HG02973 (cell line): ENCODE measurements at regions not wholly inside any gene's neighbourhood (a gene's known extent, or its start where the extent isn't known, plus 50 kb on each side); places are given as distances from the start of the nearest gene placed in this dataset.
A peak's percentile ranks its signal among the peaks of the same experiment; 100 is the strongest.
"Not testable (repeated sequence)": the region's sequence is repeated elsewhere in the genome, so short reads cannot be mapped to it uniquely, and the experiment has no call there.

Experiments
- ATAC-seq: cut with Tn5 transposase; IDR thresholded peaks from one replicate; pipeline ENCODE4 v1.9.1; 2021; ENCODE audit warnings: moderate library complexity; ENCODE audit not compliant: unreplicated experiment

DNA sequence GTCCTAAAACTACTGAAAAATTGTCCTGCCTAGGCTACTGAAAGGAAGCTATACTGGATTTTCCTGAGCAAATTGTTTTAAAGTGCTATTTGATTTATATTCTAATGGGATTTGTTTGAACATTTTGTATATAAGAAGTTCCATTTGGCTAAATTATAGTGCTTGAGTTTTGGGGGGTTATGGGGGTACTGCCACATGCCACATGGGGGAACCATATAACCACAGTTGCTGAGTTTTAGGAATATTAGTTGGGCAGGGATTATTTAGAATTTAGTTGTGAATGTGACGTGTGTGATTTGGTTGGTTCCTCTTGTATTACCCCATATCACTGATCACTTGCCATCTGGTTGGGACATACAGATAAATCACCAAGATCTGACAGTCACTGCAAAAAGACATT is 224.5 kb upstream of the TAPT1 start:
- no peak for ATAC-seq

DNA sequence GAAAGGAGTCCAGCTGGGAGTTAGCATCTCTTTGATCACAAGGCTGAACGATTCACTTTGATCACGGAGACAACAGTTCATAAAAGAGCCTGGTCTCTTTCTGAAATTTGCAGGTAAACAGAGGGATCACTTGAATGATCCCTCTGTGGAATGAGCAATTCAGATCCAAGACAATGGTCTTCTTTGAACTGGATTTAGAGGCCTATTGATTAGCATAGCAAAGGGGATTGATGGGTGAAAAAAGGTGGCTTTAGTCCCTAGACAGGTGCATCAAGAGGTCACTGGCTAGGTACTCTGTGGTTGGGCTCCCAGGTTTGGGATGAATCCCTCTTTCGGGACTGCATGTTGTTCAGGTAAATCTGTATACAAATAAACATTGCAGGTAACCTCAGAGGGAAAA is 223.8 kb upstream of the TAPT1 start:
- no peak for ATAC-seq

DNA sequence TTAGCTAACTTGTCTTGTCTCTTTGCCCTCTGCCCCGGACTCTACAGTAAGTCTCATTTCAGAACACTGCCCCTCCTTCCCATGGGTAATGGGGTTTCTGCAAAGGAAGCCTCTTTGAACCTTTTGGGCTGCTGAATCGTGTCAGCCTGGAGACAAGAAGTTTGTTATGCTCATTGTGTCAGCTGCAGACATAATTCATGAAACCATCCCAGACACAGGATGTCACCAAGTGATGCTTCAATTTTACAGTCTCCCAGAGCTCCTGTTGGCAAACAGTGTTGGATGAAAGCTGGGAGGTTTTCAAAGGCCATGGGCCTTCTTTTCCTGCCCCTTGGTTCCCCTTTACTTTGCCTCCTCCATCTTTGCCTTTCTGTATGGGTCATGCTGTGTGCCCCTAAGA is 223.1 kb upstream of the TAPT1 start:
- no peak for ATAC-seq

DNA sequence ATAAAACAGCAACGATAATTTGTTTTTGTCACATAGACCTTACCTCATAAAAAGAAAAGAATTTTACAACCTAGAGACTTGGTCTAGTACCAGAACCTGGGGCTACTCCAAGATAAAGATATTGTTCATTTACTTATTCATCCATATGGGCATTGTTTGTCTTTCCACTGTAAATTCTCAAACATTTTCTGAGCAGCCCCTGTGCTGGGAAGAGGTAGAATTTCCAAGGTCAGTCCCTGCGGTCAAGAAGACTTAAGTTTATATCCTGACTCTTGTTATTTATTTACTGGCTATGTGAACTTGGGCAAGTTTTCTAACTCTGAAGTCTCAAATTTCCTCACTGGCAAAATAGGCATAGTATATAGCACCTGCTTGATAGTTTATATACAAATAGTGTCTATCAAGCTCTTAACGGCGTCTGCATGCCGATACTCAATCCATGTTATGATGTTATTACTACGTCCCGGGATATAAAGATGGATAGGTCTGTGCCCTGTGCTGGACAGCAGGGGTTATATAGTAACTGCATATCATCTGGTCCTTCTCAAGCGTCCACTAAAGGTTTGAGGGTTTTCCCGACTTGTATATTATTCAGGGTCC is 222.1 kb upstream of the TAPT1 start:
- no peak for ATAC-seq

DNA sequence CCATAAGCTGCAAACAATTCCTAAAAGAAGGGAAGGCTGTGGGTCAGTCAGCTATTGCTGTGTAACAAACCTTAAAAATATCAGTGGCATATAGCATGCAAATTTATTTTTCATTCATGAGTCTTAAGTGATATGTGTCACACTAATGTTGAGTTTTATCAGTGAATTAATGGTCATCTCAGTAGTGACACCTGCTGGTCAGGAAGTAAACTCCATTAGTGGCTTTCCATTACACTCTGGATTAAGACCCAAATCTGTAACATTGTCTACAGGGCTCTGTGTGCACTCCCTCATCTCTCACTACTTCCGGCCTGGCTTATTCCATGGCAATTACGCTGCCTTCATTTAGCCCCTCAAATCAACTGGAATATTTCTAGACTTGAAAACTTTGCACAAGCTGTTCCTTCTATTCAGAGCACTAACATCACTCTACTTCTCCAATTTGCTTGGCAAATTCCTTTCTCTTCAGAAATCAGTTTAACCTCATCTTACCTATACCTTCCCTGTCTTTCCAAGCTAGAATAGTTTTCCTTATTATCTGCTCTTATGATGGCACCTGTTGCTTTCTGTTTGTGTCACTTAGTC is 217.3 kb upstream of the TAPT1 start:
- peak; percentile 83 for ATAC-seq

DNA sequence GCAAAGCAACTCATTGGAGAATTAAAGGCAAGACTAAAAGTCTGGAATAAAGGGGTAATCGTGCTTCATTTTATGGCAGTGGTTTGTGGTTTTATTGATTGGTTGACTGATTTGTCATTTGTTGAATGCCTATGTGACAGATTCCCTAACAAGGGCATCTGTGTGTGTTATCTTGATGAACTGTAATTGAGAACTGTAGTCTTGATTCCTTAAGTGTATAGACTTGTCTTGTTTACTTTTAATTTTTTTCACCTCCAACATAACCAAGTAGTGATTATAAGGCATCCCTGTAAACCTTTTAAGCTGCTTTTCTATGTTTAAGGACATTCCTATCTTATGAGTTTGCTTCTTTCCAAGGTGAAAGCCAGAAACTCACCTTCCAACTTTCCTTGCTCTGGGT is 216.0 kb upstream of the TAPT1 start:
- ATAC-seq: no peak

DNA sequence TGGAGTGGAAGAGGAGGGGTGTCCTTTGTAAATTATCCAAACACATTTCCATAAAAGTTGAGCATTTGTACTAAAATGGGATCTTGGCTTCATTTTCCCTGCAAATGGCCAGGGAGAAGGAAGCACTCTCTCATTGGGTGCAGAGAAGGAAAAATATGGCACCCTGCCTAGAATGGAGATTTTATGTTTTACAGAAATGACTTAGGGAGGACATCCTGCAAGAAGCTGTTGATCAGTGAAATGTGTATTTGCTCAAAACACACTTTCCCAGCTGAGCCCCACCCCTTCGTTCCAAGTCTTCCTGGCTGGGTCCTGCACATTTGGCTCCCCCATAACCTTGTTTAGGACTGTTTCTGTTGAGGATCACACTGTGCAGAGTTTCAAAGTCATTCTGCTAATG is 213.5 kb upstream of the TAPT1 start:
- ATAC-seq: no peak

DNA sequence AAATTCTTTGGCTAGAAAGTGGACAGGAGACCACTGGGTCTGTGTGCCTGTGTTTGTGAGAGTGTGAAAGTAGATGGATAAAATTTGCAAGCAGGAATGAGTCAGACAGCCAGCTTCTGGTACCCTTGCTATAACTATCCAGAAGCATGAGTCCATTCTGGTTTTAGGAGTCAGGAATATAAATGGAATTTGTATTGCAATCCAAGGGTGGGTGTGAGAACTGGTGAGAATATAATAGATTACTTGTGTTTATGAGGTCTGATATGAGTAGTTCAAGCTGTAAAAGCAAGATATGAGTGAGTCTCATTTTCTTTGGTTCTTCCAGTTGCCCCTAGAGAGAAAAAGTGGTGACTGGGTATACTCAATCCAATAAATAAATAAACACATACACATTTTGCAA is 212.7 kb upstream of the TAPT1 start:
- no peak for ATAC-seq

DNA sequence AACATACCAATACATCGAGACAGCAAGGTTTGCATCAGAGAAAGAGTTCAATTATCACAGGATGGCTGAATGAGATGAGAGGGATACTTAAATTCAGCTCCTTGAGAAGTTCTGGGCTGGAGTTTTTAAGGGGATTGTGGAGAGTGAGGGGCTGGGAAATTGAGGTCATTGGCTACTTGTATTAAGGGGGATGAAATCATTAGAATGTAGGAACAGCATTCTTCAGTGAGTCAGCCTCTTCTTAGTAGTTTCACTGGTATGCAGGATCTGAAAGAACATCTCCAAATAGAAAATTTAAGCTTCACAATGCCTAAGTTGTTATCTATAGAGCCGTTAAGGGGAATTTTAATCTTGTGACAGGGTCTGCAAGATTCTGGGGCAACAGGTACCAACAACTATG is 211.6 kb upstream of the TAPT1 start:
- no peak for ATAC-seq

DNA sequence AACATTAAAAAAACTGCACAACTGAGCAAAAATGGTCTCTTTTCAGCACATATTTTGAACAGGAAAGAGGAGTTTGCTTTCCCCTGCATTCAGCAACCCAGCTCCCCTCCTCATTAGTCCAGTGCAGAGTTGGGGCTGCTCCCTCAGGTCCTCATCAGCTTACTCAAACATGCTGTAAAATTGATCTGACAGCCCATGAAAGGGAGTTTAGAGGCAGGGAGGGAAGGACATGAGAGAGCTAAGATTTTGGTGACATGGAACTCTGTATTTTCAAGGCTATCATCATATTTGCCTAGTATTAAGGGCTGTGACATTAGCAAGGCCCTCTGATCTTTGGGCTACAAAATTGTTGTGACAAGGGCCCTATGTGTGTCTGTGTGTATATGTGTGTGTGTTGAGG is 205.6 kb upstream of the TAPT1 start:
- ATAC-seq: no peak

DNA sequence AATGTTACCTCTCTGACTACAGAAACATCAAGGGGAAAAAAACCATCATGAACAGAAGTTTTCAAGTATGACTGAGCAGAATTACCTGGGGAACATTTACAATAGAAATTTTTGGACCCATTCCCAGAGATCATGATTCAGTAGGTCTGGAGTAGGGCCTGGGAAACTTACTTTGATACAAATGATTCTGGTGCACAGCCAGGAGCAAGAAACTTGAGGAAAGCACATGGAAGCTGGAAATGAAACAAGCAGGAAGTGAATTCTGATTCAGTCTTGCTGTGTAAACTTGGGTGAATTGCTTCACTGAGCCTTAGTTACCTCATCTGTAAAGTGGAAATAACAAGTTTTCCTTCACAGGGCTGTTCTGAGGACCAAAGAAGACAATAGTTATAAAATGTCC is 192.5 kb upstream of the TAPT1 start:
- ATAC-seq: no peak

DNA sequence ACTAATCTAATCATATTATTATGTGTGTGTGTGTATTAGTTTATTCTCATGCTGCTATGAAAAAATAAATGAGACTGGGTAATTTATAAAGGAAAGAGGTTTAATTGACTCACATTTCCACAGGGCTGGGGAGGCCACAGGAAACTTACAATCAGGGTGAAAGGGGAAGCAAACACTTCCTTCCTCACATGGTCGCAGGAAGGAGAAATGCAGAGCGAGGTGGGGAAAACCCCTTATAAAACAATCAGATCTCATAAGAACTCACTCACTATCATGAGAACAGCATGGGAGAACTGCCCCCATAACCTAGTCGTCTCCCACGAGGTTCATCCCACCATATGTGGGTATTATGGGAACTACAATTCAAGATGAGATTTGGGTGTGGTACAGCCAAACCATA is 190.9 kb upstream of the TAPT1 start:
- no peak for ATAC-seq

DNA sequence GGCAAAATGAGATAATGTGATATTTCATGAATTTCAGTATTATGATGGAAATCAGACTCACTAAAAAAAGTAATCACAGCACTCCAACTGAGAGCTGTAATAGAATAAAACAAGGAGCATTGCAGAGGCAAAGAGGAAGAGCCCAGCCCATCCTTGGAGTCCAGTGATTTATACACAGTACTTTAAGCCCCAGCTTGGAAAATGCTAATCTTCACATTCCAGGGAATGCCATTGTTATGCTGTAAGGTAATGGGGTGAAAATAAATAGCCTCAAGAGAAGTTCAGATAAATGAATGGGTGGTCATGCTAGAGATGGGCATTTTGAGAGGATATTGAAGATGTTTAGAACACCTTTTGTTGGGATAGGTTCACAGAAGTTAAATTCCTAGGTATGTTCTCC is 190.3 kb upstream of the TAPT1 start:
- ATAC-seq: no peak

DNA sequence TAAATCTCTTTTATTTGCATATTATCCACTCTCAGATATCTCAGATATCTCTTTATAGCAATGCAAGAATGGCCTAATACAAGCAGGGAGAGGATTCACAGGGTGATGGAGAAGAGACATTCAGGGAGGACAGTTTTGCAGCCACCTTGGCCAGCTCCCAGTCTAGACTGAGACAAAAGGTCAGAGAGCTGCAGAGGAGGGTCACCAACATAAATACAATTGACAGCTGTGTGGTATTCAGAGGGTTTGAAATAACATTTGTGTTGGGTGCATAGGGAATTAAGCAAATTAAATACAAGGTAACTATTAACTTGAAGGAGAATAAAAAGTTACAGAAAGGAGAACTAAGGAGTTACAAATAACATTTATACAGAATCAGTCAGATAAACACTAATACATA is 189.5 kb upstream of the TAPT1 start:
- no peak for ATAC-seq

DNA sequence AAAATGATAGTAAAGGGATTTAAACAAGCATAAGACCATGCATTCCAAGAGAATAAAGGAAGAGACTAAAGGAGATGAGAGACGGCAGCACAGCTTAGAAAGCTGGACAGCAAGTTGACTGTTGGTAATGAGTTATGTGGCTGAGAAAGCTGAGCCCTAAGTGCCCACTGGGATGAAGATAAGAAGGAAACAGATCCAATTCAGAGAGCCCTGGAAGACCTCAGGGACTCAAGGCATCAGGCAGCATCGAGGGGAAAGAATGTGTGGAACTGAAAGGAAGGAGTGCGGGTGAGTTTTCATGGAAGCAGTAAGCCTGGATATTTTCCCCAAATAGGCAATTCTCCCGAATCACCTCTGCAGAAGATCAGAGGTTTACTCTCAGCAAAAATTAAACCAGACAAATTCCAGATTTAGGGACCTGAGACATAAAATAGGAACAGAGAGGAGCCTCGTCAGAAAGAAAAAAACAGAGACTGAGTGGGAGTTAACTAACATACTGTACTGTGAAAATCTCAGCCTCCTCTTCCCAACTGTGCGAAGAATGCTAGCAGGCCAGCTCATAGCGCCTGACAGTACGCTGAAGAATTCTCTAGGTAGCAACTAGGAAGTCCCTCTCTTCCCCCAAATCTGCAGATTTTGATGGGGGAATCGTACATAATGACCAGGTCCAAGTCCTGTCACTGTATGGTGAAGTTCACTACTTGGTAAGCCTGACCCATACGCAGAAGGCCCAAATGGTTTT is 187.7 kb upstream of the TAPT1 start:
- no peak for ATAC-seq

DNA sequence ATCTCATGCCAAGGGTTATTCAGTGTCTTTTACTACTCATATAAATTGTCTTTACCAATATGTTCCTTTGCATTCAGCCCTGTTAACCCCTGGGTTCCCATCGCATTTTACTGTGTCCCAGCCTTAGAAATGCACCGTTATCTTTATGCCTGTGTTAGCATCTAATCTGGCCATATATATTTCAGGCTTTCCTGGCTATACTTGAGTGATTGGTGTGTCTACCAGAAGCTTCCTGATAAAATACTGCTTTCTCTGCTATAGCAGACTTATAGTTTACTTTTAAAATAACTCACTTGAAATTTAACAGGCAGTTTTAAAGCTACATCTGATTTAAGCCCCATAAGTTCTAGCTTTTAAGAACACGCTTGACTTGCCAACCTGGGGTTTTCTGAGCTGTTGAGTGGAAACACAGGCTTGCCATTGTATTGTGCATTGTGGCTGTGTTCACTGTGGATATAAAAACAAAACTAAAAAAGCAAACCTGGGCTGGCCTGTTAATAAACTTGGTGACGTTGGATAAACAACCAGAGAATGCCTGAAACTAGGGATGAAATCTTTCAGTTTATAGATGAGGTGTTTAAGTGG is 185.3 kb upstream of the TAPT1 start:
- ATAC-seq: no peak

DNA sequence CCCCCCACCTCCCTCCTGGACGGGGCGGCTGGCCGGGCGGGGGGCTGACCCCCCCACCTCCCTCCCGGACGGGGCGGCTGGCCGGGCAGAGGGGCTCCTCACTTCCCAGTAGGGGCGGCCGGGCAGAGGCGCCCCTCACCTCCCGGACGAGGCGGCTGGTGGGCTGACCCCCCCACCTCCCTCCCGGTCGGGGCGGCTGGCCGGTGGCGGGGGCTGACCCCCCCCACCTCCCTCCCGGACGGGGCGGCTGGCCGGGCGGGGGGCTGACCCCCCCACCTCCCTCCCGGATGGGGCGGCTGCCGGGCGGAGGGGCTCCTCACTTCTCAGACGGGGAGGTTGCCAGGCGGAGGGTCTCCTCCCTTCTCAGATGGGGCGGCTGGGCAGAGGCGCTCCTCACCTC is 166.9 kb upstream of the TAPT1 start:
- not testable (repeated sequence) for ATAC-seq

DNA sequence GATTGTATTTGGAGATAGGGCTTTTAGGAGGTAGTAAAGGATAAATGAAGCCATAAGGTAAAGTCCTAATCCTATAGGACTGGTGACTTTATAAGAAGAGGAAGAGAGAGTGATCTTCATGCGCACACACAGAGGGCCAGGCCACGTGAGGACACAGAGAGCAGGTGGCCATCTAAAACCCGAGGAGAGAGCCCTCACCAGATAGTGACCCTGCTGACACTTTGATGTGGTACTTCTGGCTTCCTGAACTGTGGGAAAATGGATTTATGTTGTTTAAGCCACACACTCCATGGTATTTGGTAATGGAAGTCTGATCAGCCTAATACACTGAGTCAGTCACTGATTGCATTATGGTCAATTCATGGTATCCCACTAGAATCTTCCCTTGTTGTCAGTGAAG is 164.9 kb upstream of the TAPT1 start:
- no peak for ATAC-seq

DNA sequence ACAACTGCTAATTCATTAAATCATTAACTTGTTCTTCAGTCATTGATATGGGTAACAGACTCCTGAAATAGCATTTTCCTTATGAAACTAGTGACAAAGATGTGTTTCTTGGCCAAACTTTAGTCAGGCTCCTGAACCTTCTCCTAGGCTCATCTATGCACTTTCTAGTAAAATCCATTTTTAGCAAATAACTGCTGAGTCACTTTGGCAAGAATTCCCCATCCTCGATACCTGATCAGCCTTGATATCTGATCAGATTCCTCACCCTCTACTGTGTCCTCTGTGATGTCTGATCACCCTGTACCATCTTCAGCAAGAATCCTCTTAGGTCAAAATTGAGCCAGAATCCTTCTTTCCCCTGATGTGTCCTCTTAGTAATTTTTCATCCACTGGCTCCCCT is 161.2 kb upstream of the TAPT1 start:
- ATAC-seq: no peak

DNA sequence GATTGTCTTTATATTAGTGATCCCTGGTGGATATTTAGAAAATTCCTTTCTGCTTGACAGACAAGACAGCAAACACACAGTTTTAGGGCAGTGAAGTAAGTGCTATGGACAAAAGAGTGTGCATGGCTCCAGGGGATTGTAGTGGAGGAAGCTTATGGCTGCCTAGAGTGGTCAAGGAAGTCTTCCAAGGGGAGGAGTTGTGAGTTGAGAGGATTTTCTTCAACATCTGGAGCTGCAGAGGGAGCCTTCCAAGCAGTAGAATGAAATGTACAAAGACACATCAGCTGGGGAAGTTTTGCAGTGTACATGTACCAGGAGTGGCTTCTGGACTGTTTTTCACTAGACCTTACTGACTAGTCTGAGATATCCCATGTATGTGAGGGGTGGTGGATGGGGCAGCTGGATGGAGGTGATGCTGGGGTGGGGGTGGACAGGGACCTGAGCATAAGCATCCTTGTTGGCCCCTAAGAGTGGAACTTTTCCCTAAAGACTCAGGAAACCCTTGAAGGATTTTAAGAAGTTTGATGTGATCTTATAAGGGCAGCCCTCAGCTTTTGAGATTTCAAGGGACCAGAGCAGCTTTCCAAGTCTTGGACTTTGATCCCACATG is 160.5 kb upstream of the TAPT1 start:
- no peak for ATAC-seq

DNA sequence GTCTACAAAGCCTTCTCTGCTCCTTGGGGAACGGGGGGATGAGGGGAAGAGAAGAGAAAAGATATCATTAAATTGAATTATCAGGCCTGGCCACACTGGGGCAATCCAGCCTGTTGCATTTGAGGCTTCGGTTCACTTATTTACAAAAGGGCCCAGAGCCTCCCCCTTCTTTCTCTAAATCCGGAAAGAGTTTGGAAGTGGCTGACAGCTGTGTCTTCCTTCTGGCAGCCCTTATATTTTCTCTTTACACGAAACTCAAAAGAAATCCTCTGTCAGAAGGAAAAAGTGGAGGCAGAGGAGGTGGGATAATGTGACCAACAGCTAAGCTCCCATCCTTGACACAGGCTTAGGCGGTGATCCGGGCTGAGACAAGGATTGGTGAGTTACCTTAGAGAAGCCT is 158.3 kb upstream of the TAPT1 start:
- no peak for ATAC-seq

DNA sequence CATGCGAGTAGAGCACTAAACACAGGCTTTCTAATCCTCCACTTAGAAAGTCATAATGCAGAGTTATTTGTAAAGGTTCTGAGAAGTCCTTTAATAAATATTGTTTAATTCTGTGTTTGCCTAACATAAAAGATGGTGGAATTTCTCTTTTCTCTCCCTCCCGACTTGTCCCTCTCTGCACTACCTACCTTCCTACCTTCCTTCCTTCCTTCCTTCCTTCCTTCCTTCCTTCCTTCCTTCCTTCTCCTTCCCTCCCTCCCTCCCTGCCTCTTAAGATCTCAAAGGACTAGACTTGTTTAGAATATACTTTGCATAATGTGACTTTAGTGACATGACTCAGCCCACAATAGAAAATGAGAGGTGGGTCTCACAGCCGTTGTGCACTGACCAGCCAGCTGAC is 156.3 kb upstream of the TAPT1 start:
- ATAC-seq: no peak
